Neuronal stem cell (in vitro differentiated cells): ENCODE measurements at regions not wholly inside any gene's neighbourhood (a gene's known extent, or its start where the extent isn't known, plus 50 kb on each side); places are given as distances from the start of the nearest gene placed in this dataset.

Experiments used
- DNase-seq: peaks from one replicate; pipeline ENCODE4 v3.0.0-alpha.2; 2013; ENCODE audit warnings: low spot score
- H2AFZ ChIP-seq: one replicate; pipeline ENCODE4 v1.6.1; 2013; ENCODE audit warnings: mild to moderate bottlenecking, low read length, inconsistent platforms
- H2AK5ac ChIP-seq: 2 replicates; pipeline ENCODE4 v1.6.1; 2013; ENCODE audit warnings: low read depth, mild to moderate bottlenecking, inconsistent platforms, low read length, moderate library complexity, mixed read lengths
- H2BK120ac ChIP-seq: 2 replicates; pipeline ENCODE4 v1.6.1; 2013; ENCODE audit warnings: low read depth, mild to moderate bottlenecking, inconsistent platforms, low read length, moderate library complexity, mixed read lengths
- H2BK12ac ChIP-seq: one replicate; pipeline ENCODE4 v1.6.1; 2013; ENCODE audit warnings: low read length, inconsistent platforms
- H2BK15ac ChIP-seq: 2 replicates; pipeline ENCODE4 v1.6.1; 2013; ENCODE audit warnings: mild to moderate bottlenecking, low read length, inconsistent platforms, mixed read lengths
- H2BK5ac ChIP-seq: one replicate; pipeline ENCODE4 v1.6.1; 2013; ENCODE audit warnings: inconsistent platforms, mild to moderate bottlenecking, low read length, moderate library complexity
- H3K14ac ChIP-seq: one replicate; pipeline ENCODE4 v1.6.1; 2013; ENCODE audit warnings: low read length, inconsistent platforms
- H3K18ac ChIP-seq: 2 replicates; pipeline ENCODE4 v1.6.1; 2013; ENCODE audit warnings: low read length, inconsistent platforms
- H3K23ac ChIP-seq: 2 replicates; pipeline ENCODE4 v1.6.1; 2013; ENCODE audit warnings: low read depth, mild to moderate bottlenecking, mixed read lengths, low read length, inconsistent platforms; ENCODE audit not compliant: poor library complexity
- H3K27ac ChIP-seq: replicated peaks from 3 replicates; pipeline ENCODE4 v1.5.1; 2013; ENCODE audit warnings: low read length, inconsistent platforms
- H3K27me3 ChIP-seq, 3 experiments: 2 replicates each; pipeline ENCODE4 v1.6.1; 2013; ENCODE audit warnings: low read length in 3 of 3, mild to moderate bottlenecking in 2 of 3, inconsistent platforms in 1 of 3, low read depth in 1 of 3, mixed read lengths in 1 of 3, moderate library complexity in 1 of 3; ENCODE audit not compliant: control insufficient read depth in 3 of 3, insufficient read depth in 3 of 3
- H3K36me3 ChIP-seq, 2 donors: replicated peaks in 1 of 2; 2 replicates each; pipeline ENCODE4 v1.6.1; 2013; ENCODE audit warnings: low read length in 2 of 2; ENCODE audit not compliant: control insufficient read depth in 2 of 2, insufficient read depth in 2 of 2
- H3K4ac ChIP-seq: 2 replicates; pipeline ENCODE4 v1.6.1; 2013; ENCODE audit warnings: inconsistent platforms, mild to moderate bottlenecking, low read length, moderate library complexity
- H3K4me1 ChIP-seq, 2 donors: 1 replicate in 1 of 2; 2 replicates in 1 of 2; pipeline ENCODE4 v1.6.1; 2013; ENCODE audit warnings: low read length in 2 of 2, low read depth in 1 of 2; ENCODE audit not compliant: control insufficient read depth in 2 of 2, insufficient read depth in 1 of 2
- H3K4me2 ChIP-seq: one replicate; pipeline ENCODE4 v1.6.1; 2013; ENCODE audit warnings: mild to moderate bottlenecking, low read length, inconsistent platforms; ENCODE audit not compliant: insufficient read depth, poor library complexity, severe bottlenecking
- H3K4me3 ChIP-seq, 2 donors: 2 replicates each; pipeline ENCODE4 v1.5.1; 2013; ENCODE audit warnings: low read length in 2 of 2, mild to moderate bottlenecking in 2 of 2, inconsistent platforms in 1 of 2, moderate library complexity in 1 of 2
- H3K79me1 ChIP-seq: one replicate; pipeline ENCODE4 v1.6.1; 2013; ENCODE audit warnings: low read depth, mild to moderate bottlenecking, inconsistent platforms, low read length, moderate library complexity
- H3K9ac ChIP-seq: one replicate; pipeline ENCODE4 v1.6.1; 2013; ENCODE audit warnings: mild to moderate bottlenecking, low read depth, low read length, inconsistent platforms; ENCODE audit not compliant: poor library complexity
- H3K9me3 ChIP-seq, 2 donors: replicated peaks in 1 of 2; 2 replicates each; pipeline versions ENCODE3 to v1.6.1; 2013; ENCODE audit warnings: low read length in 2 of 2, mild to moderate bottlenecking in 2 of 2, inconsistent platforms in 1 of 2, low read depth in 1 of 2, mixed read lengths in 1 of 2, moderate library complexity in 1 of 2; ENCODE audit not compliant: control insufficient read depth in 2 of 2, insufficient read depth in 1 of 2
- H4K8ac ChIP-seq: one replicate; pipeline ENCODE4 v1.6.1; 2013; ENCODE audit warnings: low read depth, mild to moderate bottlenecking, inconsistent platforms, low read length, moderate library complexity
- H4K91ac ChIP-seq: one replicate; pipeline ENCODE4 v1.6.1; 2013; ENCODE audit warnings: low read length, low read depth, mild to moderate bottlenecking, inconsistent platforms; ENCODE audit not compliant: poor library complexity
- WGBS, 2 donors: extraction: QIAGEN DNeasy Blood & Tissue Kit; methylation state at CpG; one replicate each; pipeline ENCODE4 v1.1.7; 2013; ENCODE audit warnings: missing lambda C conversion rate in 2 of 2, mixed read lengths in 1 of 2; ENCODE audit not compliant: insufficient read length in 2 of 2, insufficient replicate concordance in 1 of 2; ENCODE audit errors: extremely low coverage in 2 of 2; 5-methylcytosine and 5-hydroxymethylcytosine counted together

GRCh38 chr2:37831081-37831780 is 93.9 kb upstream of the RMDN2 start:
- H3K9ac ChIP-seq, result no peak overlapping the region
- H3K4me1 ChIP-seq, result peaks cover 0 to 3% of the 10 kb centered on the region in 2 donors
- H2BK5ac ChIP-seq, result no peak overlapping the region
- no CpG with 5 or more reads among the region's 5 CpGs for WGBS, 2 donors
- H2BK12ac ChIP-seq, result no peak overlapping the region
- DNase-seq, result no peak
- no peaks in the 10 kb centered on the region for H3K27me3 ChIP-seq
- no peak overlapping the region for H3K18ac ChIP-seq
- no peak overlapping the region for H3K14ac ChIP-seq
- no peak overlapping the region for H3K27ac ChIP-seq
- H3K4me2 ChIP-seq, result no peak overlapping the region
- no peaks in the 10 kb centered on the region for H3K79me1 ChIP-seq
- no peak overlapping the region for H2AK5ac ChIP-seq
- no peak overlapping the region for H3K4me3 ChIP-seq
- H3K4ac ChIP-seq, result no peak overlapping the region
- peak overlapping the region; percentile 8 for H2BK15ac ChIP-seq
- no peaks in the 10 kb centered on the region for H3K9me3 ChIP-seq
- H4K91ac ChIP-seq, result no peak overlapping the region
- H4K8ac ChIP-seq, result no peak overlapping the region
- H2BK120ac ChIP-seq, result no peak overlapping the region
- no peak overlapping the region for H3K23ac ChIP-seq
- H3K36me3 ChIP-seq, result no peaks in the 10 kb centered on the region
- no peak overlapping the region for H2AFZ ChIP-seq

GRCh38 chr2:37832590-37833197 is 92.4 kb upstream of the RMDN2 start:
- H2BK5ac ChIP-seq, result no peak overlapping the region
- no peak overlapping the region for H3K4ac ChIP-seq
- H3K27ac ChIP-seq, result no peak overlapping the region
- no peak overlapping the region for H3K18ac ChIP-seq
- H3K23ac ChIP-seq, result no peak overlapping the region
- H2AK5ac ChIP-seq, result no peak overlapping the region
- no CpG with 5 or more reads among the region's 3 CpGs for whole genome bisulfite sequencing, 2 donors
- H3K9me3 ChIP-seq, result no peaks in the 10 kb centered on the region
- peak overlapping the region; percentile 38 for H2AFZ ChIP-seq
- peaks cover 0 to 3% of the 10 kb centered on the region in 2 donors for H3K4me1 ChIP-seq
- H3K36me3 ChIP-seq, result no peaks in the 10 kb centered on the region
- no peak overlapping the region for H4K91ac ChIP-seq
- no peak overlapping the region for H4K8ac ChIP-seq
- no peak overlapping the region for H3K4me2 ChIP-seq
- H2BK15ac ChIP-seq, result no peak overlapping the region
- no peak overlapping the region for H3K14ac ChIP-seq
- H3K27me3 ChIP-seq, result no peaks in the 10 kb centered on the region
- no peaks in the 10 kb centered on the region for H3K79me1 ChIP-seq
- no peak overlapping the region for H2BK12ac ChIP-seq
- no peak overlapping the region for H2BK120ac ChIP-seq
- no peak overlapping the region for H3K4me3 ChIP-seq
- H3K9ac ChIP-seq, result no peak overlapping the region
- peak; percentile 77 for DNase-seq

- Histone ChIP-seq H2AFZ (no peak overlapping the region), H3K4ac (no peak overlapping the region), H3K14ac (no peak overlapping the region), H4K8ac (no peak overlapping the region), H3K23ac (no peak overlapping the region), H3K4me1 (no peaks in the 10 kb centered on the region), H3K27ac (no peak overlapping the region), H2BK5ac (no peak overlapping the region), H3K18ac (no peak overlapping the region), H3K9ac (no peak overlapping the region), H2BK15ac (no peak overlapping the region), H2BK12ac (no peak overlapping the region), H3K27me3 (no peaks in the 10 kb centered on the region), H2BK120ac (no peak overlapping the region), H3K79me1 (no peaks in the 10 kb centered on the region), H3K9me3 (no peaks in the 10 kb centered on the region), H2AK5ac (no peak overlapping the region), H3K36me3 (no peaks in the 10 kb centered on the region), H3K4me3 (no peak overlapping the region), H4K91ac (no peak overlapping the region), H3K4me2 (no peak overlapping the region)
- no peak for DNase-seq
- WGBS, 2 donors, result no CpG with 5 or more reads among the region's 7 CpGs
These were observed 91.7 kb upstream of the RMDN2 start for GRCh38 chr2:37833423-37833822.

- Histone ChIP-seq H3K4ac (no peak overlapping the region), H2BK120ac (no peak overlapping the region), H3K9ac (no peak overlapping the region), H4K8ac (no peak overlapping the region), H3K4me1 (no peaks in the 10 kb centered on the region), H3K27ac (no peak overlapping the region), H3K18ac (no peak overlapping the region), H3K4me3 (no peak overlapping the region), H2BK12ac (no peak overlapping the region), H2AFZ (no peak overlapping the region), H3K4me2 (no peak overlapping the region), H2BK5ac (no peak overlapping the region), H3K36me3 (no peaks in the 10 kb centered on the region), H2AK5ac (no peak overlapping the region), H3K9me3 (no peaks in the 10 kb centered on the region), H3K79me1 (no peaks in the 10 kb centered on the region), H3K27me3 (no peaks in the 10 kb centered on the region), H3K14ac (no peak overlapping the region), H3K23ac (no peak overlapping the region), H4K91ac (no peak overlapping the region), H2BK15ac (no peak overlapping the region)
- no peak for DNase-seq
- no CpG with 5 or more reads among the region's 3 CpGs for WGBS, 2 donors
These were observed 88.8 kb upstream of the RMDN2 start for GRCh38 chr2:37836270-37836669.
